ENCODE measurements at regions not wholly inside any gene's neighbourhood (a gene's known extent, or its start where the extent isn't known, plus 50 kb on each side); places are given as distances from the start of the nearest gene placed in this dataset.
"Not testable (repeated sequence)": the region's sequence is repeated elsewhere in the genome, so short reads cannot be mapped to it uniquely, and the experiment has no call there.

- no peaks in the 10 kb centered on the region for H3K27me3 ChIP-seq (ENCODE audit: low read length)
- TF ChIP-seq EZH2phosphoT487 (IDR thresholded peaks at IDR 0.05; ENCODE audit: borderline replicate concordance, low read length) (no peak), CTCF (conservative IDR thresholded peaks at IDR 0.05; ENCODE audit: low read depth, low read length) (no peak), EZH2 (IDR thresholded peaks at IDR 0.05; ENCODE audit: low read length, unreplicated experiment) (no peak)
- intact Hi-C loops (cut with micrococcal nuclease): no loop called here
- no peak overlapping the region for H2AFZ ChIP-seq (ENCODE audit: low read length)
- no peaks in the 10 kb centered on the region for H3K36me3 ChIP-seq (ENCODE audit: low read depth, low read length)
- H3K4me2 ChIP-seq (ENCODE audit: low read length): no peak overlapping the region
- H3F3A ChIP-seq (ENCODE audit: low read length, unreplicated experiment): no peaks in the 10 kb centered on the region
- H4K20me1 ChIP-seq (ENCODE audit: low read length): no peaks in the 10 kb centered on the region
- H3K4me1 ChIP-seq (ENCODE audit: insufficient read depth, low read length): no peaks in the 10 kb centered on the region
- no TSS peak for BruUV-seq (replicated peaks)
- ChIA-PET POLR2A (ENCODE audit: unreplicated experiment) (no interaction called here), CTCF (no interaction called here)
- H3K9me2 ChIP-seq (replicated peaks; ENCODE audit: low read length): no peaks in the 10 kb centered on the region
- H3K79me2 ChIP-seq (ENCODE audit: low read length): no peaks in the 10 kb centered on the region
- no peak overlapping the region for H3K27ac ChIP-seq (ENCODE audit: low read length)
- no peak for DNase-seq
- no peak for ATAC-seq
- H3K9ac ChIP-seq (ENCODE audit: low read length): no peak overlapping the region
- H3K9me3 ChIP-seq (ENCODE audit: low read length): no peaks in the 10 kb centered on the region
- H3K4me3 ChIP-seq (ENCODE audit: low read length): no peak overlapping the region
Measured at GRCh38 chr18:35904389-35905037, 68.0 kb upstream of the RMP24 start.

GRCh38 chr18:35905436-35905835, 67.0 kb upstream of the RMP24 start:
- Histone ChIP-seq H3K9me2 (replicated peaks; ENCODE audit: low read length) (no peaks in the 10 kb centered on the region), H3K4me2 (ENCODE audit: low read length) (no peak overlapping the region), H3K4me3 (ENCODE audit: low read length) (no peak overlapping the region), H3F3A (ENCODE audit: low read length, unreplicated experiment) (no peaks in the 10 kb centered on the region), H3K27me3 (ENCODE audit: low read length) (no peaks in the 10 kb centered on the region), H3K4me1 (ENCODE audit: insufficient read depth, low read length) (no peaks in the 10 kb centered on the region), H3K9ac (ENCODE audit: low read length) (no peak overlapping the region), H3K79me2 (ENCODE audit: low read length) (no peaks in the 10 kb centered on the region), H3K9me3 (ENCODE audit: low read length) (no peaks in the 10 kb centered on the region), H4K20me1 (ENCODE audit: low read length) (no peaks in the 10 kb centered on the region), H2AFZ (ENCODE audit: low read length) (no peak overlapping the region), H3K36me3 (ENCODE audit: low read depth, low read length) (no peaks in the 10 kb centered on the region), H3K27ac (ENCODE audit: low read length) (no peak overlapping the region)
- intact Hi-C loops (cut with micrococcal nuclease): no loop called here
- ATAC-seq (no peak), DNase-seq (no peak)
- TF ChIP-seq EZH2phosphoT487 (IDR thresholded peaks at IDR 0.05; ENCODE audit: borderline replicate concordance, low read length): no peak
- no peak for TF ChIP-seq CTCF (conservative IDR thresholded peaks at IDR 0.05; ENCODE audit: low read depth, low read length)
- TF ChIP-seq EZH2 (IDR thresholded peaks at IDR 0.05; ENCODE audit: low read length, unreplicated experiment): no peak
- POLR2A ChIA-PET (ENCODE audit: unreplicated experiment): no interaction called here
- BruUV-seq (replicated peaks): no TSS peak
- CTCF ChIA-PET: no interaction called here

- H3K4me1 ChIP-seq (ENCODE audit: insufficient read depth, low read length); H2AFZ ChIP-seq (ENCODE audit: low read length); H3K9ac ChIP-seq (ENCODE audit: low read length); BruUV-seq (replicated peaks); ATAC-seq; H3K27ac ChIP-seq (ENCODE audit: low read length); intact Hi-C loops (cut with micrococcal nuclease); H4K20me1 ChIP-seq (ENCODE audit: low read length); H3F3A ChIP-seq (ENCODE audit: low read length, unreplicated experiment); DNase-seq; H3K36me3 ChIP-seq (ENCODE audit: low read depth, low read length); H3K4me3 ChIP-seq (ENCODE audit: low read length); POLR2A ChIA-PET (ENCODE audit: unreplicated experiment); H3K4me2 ChIP-seq (ENCODE audit: low read length); H3K27me3 ChIP-seq (ENCODE audit: low read length); H3K9me3 ChIP-seq (ENCODE audit: low read length); CTCF ChIA-PET; H3K9me2 ChIP-seq (replicated peaks; ENCODE audit: low read length); H3K79me2 ChIP-seq (ENCODE audit: low read length): not testable (repeated sequence)
Measured at GRCh38 chr18:35906291-35906690, 66.2 kb upstream of the RMP24 start.

Measured in PC-3 (cell line).